Activated CD4-positive, alpha-beta T cell treated with anti-CD3 and anti-CD28 coated beads, Interleukin-2, Interleukin-6, amounts not matched to agents 100 ng/mL and 50 ng/mL, durations not matched to agents 16 hours and 8 hours (primary cell): ENCODE measurements at regions not wholly inside any gene's neighbourhood (a gene's known extent, or its start where the extent isn't known, plus 50 kb on each side); places are given as distances from the start of the nearest gene placed in this dataset.
"Not testable (repeated sequence)": the region's sequence is repeated elsewhere in the genome, so short reads cannot be mapped to it uniquely, and the experiment has no call there.

Experiments
- DNase-seq: peaks from one replicate; pipeline ENCODE4 v3.0.0-alpha.2; 2020

DNA sequence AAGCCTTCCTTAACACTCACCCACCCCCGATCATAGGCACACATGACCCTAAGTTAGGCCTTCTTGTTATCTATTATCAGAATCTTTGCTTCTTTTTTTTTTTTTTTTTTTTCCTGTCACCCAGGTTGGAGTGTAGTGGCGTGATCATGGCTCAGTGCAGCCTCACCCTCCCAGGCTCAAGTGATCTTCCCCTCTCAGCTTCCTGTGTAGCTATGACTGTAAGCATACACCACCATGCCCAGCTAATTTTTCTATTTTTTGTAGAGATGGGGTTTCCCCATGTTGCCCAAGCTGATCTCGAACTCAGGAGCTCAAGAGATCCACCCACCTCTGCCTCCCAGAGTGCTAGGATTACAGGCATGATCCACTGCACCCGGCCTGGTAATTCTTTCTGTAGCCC, 328.7 kb downstream of the NR4A2 start:
- DNase-seq: no peak

DNA sequence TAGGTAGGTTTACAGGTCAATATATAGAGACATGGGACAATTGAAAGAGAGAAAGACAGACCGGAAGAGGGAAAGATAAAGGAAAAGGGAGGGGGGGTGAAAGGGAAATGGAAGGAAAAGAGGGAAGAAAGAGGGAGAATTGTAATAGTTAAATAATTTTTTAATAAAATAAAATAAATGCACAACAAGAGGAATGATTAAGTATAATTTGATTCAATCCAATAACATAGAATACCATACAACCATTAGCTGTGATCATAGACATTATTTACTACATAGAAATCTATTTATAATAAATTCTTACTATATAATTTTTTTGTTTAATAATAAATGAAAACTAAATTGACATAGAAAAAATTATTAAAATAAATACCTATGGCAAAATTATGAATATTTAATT, 330.7 kb downstream of the NR4A2 start:
- DNase-seq: no peak

DNA sequence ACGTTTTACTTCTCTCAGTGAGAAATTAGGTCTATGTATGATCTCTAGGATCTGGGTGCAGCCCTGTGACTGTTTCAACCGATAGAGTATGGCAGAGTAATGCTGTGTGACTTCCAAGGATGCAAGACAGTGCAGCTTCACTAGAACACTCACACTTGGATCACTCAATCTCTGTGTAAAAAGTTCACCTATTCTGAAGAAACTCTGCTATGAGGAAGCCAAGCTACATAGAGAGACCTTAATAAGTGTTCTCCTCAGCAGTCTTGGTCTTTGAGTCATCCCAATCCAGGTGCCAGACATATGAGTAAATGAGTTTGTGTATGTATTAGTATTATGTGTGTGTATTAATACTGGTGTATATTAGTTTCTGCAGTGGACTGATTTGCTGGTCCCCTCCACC, 335.0 kb downstream of the NR4A2 start:
- DNase-seq: no peak

DNA sequence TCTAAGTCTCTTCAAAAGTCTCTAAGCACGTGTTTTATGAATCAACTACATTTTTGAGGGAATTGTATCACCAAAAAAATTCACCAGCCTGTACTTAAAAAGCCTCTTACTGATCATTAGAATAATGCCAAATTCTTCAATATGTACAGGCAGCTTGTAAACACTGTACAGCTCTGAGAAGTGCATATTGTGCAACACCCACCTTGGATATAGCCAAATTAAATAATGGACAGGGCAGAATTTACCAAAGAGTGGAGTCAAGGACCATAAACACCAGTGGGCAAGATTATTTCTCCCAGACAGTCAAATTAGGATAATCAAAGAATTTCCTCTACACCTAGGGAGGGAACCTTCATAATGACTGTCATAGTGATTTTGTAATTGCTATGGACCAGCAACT, 338.2 kb downstream of the NR4A2 start:
- DNase-seq: no peak

DNA sequence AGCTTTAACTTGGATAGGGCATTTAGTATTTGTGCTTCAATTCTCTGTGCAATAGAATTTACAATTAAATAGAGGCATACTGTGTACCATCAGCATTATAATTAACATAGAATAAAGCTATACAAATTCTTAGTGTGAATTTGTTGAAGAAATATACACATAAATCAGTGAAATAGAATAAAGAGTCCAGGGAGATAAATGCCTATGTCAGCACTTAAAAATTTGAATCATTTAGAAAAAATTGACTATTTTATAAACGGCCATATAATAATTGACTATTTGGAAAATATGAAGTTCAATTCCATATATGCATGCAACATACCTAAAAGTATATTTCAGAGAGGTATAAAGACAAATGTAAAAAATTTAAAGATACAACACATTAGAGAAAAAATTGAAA, 348.7 kb downstream of the NR4A2 start:
- DNase-seq: no peak

DNA sequence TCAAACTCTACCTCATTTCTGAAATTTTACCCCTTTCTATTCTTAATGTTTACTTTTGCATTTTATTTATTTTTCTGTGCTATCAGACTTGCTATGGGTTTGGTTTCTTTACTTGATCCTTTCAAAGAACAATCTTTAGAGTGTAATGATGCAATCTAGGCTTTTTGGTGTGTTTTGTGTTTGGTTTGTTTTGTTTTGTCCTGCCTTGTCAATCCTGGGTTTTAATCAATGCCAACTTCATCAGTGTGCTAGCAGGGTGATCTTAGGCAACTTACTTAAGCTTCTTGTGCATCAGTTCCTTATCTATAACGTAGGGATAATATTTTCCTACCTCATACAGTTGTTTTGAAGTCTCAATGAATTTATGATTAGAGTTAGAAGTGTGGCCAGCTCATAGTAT, 350.4 kb downstream of the NR4A2 start:
- no peak for DNase-seq

DNA sequence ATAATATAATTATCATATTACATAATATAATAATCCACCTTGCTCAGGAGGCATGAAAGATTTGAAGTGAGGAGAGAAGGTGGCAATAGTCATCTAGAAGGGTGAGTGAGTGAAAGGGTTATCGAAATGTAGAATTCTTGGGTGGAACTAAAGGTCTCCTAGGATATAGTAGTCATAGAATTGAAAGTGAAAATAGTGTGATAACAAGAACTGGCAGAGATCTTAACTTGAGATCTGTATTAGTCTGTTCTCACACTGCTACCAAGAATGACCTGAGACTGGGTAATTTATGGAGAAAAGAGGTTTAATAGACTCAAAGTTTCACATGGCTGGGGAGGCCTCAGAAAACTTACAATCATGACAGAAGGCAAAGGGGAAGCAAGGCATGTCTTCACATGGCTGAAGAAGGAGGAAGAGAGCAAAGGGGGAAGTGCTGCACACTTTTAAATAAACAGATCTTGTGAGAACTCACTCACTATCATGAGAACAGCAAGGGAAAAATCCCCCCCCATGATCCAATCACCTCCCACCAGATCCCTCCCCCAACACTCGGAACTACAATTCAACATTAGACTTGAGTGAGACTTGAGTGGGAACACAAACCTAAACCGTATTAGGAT, 351.5 kb downstream of the NR4A2 start:
- DNase-seq: no peak

DNA sequence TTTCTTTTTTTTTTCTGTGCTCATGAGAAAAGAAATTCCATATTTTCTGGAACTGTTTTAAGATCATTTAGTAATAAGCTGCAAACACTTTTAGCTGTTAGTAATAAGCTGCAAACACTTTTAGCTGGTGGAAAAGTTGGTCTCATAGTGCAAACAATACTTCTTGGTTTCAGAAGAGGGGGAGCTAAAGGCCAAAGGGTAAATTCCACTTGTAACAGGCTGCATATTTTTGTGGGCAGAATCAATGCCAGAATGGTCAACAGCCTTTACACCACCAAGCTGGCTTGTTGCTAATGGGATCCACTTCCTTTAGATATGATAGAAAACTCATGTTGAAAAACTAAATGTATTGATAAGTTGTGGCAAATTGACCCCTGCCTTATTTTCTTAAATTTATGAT, 356.8 kb downstream of the NR4A2 start:
- no peak for DNase-seq

DNA sequence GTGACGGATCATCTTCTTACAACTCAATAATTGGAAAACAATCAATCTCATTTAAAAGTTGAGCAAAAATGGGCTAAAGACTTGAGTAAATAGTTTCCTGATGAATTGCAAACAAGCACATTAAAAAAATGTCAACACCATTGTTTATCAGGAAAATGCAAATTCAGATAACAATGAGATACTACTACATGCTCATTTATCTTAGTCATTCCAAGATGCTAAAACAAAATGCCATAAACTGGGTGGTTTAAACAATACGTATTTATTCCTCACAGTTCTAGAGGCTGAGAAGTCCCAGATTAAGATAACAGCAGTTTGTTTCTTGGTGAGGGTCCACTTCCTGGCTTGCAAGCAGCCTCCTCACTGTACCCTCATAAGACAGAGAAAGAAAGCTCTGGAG, 359.6 kb downstream of the NR4A2 start:
- DNase-seq: no peak

DNA sequence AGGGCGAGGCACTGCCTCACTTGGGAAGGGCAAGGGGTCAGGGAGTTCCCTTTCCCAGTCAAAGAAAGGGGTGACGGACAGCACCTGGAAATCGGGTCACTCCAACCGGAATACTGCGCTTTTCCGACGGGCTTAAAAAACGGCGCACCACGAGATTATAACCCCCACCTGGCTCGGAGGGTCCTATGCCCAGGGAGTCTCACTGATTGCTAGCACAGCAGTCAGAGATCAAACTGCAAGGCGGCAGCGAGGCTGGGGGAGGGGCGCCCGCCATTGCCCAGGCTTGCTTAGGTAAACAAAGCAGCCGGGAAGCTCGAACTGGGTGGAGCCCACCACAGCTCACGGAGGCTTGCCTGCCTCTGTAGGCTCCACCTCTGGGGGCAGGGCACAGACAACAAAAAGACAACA, 366.5 kb downstream of the NR4A2 start:
- not testable (repeated sequence) for DNase-seq

DNA sequence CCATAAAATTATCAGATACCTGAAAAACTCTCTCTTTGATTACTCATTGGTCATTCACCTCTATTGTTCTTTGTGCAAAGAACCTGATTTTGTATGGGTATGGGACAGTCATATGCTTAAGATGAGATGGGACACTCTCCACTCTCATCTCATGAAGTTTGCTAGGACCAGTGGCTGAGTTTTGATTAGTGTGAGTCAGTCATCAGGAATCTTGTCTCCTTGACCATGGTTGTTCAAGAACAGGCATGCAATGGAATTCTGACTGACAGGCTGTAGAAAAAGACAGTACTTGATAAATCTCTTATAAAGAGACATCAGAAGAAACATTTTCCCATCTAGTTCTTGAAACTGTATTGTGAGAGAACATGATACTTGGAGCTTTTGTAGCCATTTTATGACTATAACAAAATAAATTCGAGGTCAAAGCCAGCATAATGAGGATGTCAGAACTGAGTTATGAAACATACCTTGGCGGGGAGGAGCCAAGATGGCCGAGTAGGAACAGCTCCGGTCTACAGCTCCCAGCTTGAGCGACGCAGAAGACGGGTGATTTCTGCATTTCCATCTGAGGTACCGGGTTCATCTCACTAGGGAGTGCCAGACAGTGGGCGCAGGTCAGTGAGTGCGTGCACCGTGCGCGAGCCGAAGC, 367.0 kb downstream of the NR4A2 start:
- no peak for DNase-seq

DNA sequence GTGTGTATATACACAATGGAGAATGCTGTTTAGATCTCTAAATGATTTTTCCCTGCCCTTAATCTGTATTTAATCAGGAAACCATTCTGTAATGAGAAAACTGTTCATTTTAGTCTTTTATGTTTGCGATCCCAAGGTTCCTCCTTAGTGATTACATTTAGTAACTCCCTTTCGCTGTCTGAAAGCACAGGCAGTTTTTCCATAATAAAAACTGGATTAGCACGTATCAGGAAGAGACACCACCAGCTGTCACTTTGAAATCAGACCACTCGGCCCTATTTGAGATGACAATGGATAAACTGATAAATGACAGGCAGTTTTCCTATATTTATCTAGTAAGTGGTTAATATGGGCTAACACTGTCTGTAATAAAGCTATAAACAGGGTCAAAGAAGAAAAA, 370.9 kb downstream of the NR4A2 start:
- no peak for DNase-seq

DNA sequence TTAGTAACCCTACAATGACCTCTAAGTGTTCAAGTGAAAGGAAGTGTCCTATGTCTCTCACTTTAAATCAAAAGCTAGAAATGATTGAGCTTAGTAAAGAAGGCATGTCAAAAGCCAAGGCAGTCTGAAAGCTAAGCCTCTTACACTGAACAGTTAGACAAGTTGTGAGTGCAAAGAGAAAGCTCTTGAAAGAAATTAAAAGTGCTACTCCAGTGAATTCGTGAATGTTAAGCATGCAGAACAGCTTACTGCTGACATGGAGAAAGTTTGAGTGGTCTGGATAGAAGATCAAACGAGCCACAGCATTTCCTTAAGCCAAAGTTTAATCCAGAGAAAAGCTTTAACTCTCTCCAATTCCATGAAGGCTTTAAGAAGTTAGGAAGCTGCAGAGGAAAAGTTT, 373.7 kb downstream of the NR4A2 start:
- DNase-seq: no peak

DNA sequence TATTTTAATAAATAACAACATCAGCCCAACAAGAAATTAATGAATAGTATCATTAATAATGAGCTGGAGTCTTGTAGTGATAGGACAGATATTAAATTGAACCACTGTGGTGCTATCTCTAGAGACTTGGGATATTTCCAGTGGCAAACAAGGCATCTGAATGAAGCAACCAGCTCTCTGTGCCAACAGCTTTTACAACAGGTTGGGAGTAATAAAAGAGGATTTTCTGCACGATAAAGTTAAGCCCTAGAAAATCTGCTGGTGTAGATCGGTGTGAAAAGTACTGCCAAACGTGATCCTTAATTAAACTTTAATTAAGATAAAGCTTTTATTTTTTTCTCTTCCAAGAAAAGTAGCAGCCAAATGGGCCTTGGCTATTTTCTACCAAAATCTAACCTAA, 385.5 kb downstream of the NR4A2 start:
- DNase-seq: no peak

DNA sequence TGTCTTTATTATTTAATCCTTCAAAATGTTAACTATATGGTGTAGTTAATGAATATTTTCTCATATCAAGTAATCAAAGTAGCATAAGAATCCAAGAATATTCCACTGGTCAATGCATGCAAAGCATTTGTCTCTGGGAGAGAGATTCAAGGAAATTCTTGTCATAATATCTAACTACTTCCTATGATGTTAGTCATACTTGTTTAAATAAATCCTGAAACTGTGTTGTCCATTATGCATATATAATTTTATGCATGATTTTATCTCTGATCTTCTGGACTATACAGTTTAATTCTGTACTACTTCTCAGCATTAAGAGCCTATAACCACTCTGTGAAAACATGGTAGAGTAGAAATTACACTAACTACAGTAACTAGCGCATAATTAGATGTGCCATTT, 388.3 kb downstream of the NR4A2 start:
- DNase-seq: no peak

DNA sequence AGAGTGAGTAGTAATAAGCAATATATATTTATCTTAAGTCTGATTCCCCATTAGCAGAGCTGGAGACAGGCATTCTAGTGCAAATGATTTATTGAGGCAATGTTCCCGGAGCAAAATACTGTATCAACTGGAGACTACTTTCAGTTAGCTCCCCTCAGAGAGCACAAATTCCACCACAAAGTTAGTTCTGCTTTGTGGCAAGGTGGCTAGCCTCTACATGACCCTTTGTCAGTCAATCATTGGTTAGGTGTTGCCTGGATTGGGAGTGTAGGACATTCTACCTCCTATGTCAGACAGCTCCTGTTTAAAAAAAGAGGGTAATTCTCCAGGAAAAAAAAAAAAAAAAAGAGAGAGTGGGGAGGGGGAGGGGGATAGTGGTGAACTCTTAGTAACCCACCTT, 402.2 kb downstream of the NR4A2 start:
- no peak for DNase-seq

DNA sequence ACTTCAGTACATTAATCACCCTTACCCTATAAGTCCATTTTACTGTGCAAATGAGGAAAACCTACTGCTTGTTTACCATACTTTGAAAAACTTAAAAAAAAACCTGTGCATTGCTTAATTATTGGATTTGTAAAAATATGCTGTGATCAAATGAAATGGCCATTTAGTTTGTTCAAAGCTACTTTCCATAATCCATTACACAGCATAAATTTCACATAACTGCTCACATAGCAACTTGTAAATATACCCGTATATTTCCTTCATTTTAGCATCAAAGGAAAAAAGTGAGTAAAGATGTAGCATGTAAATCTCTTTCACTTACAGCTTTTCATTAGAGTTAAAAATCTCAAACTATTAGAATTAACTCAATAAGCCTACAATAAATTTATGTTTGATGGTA, 415.1 kb downstream of the NR4A2 start:
- DNase-seq: no peak

DNA sequence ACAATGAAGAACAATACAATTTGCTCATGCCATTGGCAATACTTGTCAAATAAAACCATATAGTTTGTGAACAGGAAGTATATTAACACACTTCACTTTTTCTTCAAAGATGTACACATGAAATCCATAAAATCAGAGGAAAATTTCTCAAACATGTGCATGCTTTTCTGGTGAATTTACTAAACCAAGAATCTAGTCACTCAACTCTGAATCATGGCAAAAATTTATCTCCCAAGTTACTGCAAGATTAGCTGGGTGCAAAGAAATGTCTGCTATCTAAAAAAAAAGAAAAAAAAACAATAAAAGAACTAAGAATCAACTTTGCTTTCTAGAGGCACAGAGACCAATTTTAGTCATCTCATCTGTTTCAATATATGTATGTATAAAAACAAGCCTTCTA, 419.2 kb downstream of the NR4A2 start:
- DNase-seq: no peak

DNA sequence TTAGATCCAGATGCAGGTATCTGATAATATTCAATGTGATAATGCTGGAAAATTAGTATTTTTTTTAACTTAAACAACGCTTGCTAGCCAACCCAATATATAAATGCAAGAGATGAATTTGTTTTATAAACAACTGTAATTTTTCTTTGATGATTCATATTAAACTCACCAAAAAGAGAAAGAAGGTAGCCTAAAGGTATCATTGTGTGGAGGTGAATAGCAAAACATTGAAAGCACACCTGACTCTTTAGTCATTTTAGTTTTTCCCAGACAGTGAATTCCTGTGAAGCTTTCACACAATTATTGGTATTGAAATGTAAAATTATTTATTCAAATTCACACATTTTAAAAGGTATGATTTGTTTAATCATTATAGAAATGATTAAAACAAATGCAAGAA, 424.0 kb downstream of the NR4A2 start:
- DNase-seq: no peak

DNA sequence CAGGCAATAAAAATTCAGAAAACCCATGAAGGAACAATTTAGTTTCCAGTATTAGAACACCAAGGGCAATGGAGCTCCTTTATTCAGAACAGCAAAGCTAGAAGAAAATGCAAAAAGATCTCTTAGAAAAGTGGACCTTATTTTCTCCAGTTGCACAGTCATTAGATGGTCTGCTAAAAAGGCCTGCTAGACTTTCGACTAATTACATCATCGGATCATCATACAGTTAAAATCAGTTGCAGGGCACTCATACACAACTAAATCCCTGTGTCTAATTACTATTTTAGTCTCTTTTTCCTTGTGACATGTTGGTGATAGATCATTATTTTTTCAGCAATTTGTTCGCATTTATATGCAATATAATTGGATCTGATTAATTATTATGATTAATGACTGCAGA, 425.3 kb downstream of the NR4A2 start:
- no peak for DNase-seq

DNA sequence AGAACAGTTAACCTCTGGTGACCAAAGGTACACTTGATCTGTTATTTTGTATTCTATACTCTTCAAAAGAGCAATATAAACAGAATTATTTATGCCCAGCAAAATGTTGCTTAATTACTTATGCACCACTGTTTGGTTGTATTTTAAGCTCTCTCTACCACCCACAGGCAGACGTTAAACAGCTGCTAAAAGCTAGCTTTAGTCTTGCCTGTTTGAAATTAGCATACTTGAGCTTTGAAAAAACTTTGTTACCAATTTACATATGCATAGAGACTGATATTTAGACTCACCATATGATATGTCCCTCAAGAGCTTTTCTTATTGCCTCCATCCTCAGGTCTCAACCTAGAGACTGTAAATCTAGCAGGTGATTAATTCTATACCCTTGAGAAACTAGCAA, 426.9 kb downstream of the NR4A2 start:
- DNase-seq: no peak

DNA sequence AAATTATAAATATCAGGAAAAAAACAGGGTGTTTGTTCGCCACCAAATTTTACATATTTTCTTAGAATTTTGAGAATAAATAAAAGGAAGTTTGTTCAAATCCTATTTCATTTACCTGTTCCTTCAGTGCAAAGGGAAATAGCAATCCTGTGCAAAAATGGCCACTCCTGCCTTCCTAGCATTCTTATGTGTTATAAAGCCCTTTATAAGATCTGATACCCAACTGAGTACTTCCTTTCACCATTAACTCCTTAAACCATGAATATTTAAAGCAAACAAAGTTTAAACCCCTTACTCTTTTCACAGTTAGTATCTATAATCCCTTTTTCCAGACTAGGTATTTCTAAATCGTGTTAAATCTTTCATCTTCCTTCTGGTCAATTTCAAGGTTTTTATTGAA, 427.8 kb downstream of the NR4A2 start:
- DNase-seq: no peak

DNA sequence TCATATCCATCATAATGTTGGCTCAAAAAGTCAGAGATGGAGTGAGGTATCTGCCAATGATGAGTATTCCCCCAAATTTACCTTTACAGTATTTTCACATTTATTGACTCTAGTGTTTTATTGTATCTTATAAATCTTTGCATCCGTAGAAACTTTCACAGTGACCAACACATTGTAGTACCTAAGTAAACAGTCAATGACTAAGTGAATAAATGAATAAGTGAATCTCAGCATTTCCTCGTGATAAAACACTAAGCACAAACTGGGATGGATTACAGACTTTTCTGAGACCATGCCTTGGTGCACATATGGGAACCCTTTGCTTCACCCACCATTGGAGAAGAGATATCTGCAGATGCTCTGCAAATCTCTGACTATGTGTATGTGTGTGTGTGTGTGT, 429.9 kb downstream of the NR4A2 start:
- DNase-seq: no peak

DNA sequence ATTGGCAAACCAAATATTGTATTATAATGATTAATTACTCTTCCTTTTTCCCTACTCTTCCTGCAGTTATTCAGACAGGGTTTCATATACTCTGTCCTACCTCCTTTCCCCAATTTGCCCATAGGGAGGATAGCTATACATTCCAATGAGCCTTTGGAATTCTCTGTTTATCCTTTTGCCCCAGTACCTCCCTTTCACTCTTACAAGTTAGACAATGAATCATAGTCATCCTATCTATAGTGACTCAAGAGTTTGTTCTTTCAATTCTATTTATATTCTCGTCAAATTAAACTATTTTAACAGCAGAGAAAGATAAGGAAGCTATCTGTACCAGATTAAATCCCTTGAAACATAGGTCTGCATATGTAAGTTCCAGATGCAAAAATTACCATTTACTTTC, 437.5 kb downstream of the NR4A2 start:
- DNase-seq: no peak

DNA sequence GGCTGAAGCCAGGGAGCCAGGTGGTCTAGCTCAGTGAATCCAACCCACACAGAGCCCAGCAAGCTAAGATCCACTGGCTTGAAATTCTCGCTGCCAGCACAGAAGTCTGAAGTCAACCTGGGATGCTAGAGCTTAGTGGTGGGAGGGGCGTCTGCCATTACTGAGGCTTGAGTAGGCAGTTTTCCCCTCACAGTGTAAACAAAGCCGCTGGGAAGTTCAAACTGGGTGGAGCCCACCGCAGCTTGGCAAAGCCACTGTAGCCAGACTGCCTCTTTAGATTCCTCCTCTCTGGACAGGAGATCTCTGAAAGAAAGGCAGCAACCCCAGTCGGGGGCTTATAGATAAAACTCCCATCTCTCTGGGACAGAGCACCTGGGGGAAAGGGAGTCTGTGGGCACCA, 452.1 kb downstream of the NR4A2 start:
- DNase-seq: not testable (repeated sequence)
